B cell (primary cell): ENCODE measurements at regions not wholly inside any gene's neighbourhood (a gene's known extent, or its start where the extent isn't known, plus 50 kb on each side); places are given as distances from the start of the nearest gene placed in this dataset.

ENCODE experiments used
- ATAC-seq: fragments of 200-7000 bp; cut with Tn5 transposase; one replicate; pipeline ENCODE4 v1.10.0; 2021; ENCODE audit warnings: low read depth, mild to moderate bottlenecking, moderate number of reproducible peaks, moderate library complexity
- CTCF ChIA-PET: fragments of 350-600 bp; sonication (Branson Sonifier 250); formaldehyde crosslinking; loops from one replicate; lab custom pipeline; 2021; ENCODE audit warnings: antibody characterized with exemption, inconsistent platforms; lab: Charles Lee
- POLR2A ChIA-PET: fragments of 350-600 bp; sonication (Branson Sonifier 250); formaldehyde crosslinking; loops from one replicate; lab custom pipeline; 2021; ENCODE audit warnings: antibody characterized with exemption; lab: Charles Lee
- DNase-seq: peaks from one replicate; pipeline ENCODE4 v3.0.0; 2013
- H2AFZ ChIP-seq: 2 replicates; pipeline ENCODE4 v1.6.1; 2012; ENCODE audit warnings: mild to moderate bottlenecking, low read depth, low read length; ENCODE audit not compliant: insufficient read depth, poor library complexity, severe bottlenecking
- H3K27ac ChIP-seq, 2 donors: 1 replicate in 1 of 2; 2 replicates in 1 of 2; pipeline ENCODE4 v1.5.1; 2012 to 2013; ENCODE audit warnings: low read length in 2 of 2, mild to moderate bottlenecking in 2 of 2, moderate library complexity in 1 of 2
- H3K27me3 ChIP-seq, 4 experiments: fragments of 200-600 bp in 1 of 4; sonication (generic) in 1 of 4; replicated peaks in 1 of 4; 1 replicate in 2 of 4; 2 replicates in 2 of 4; pipeline versions ENCODE4 v1.6.1 to v1.7.0; 2013 to 2016; ENCODE audit warnings: low read length in 3 of 4, mild to moderate bottlenecking in 2 of 4, mixed read lengths in 1 of 4, moderate library complexity in 1 of 4; ENCODE audit not compliant: insufficient read depth in 4 of 4, control insufficient read depth in 3 of 4; ENCODE audit errors: control extremely low read depth in 1 of 4
- H3K36me3 ChIP-seq, 2 experiments: replicated peaks in 1 of 2; 1 replicate in 1 of 2; 2 replicates in 1 of 2; pipeline versions ENCODE4 v1.6.1 to v1.7.1; 2013; ENCODE audit warnings: low read length in 1 of 2; ENCODE audit not compliant: insufficient read depth in 2 of 2, control insufficient read depth in 1 of 2; ENCODE audit errors: control extremely low read depth in 1 of 2, extremely low read depth in 1 of 2
- H3K4me1 ChIP-seq, 2 donors: fragments of 200-600 bp in 1 of 2; sonication (generic) in 1 of 2; 1 replicate in 1 of 2; 2 replicates in 1 of 2; pipeline versions ENCODE4 v1.5.1 to v1.6.1; 2013 to 2017; ENCODE audit warnings: low read length in 2 of 2; ENCODE audit not compliant: control insufficient read depth in 2 of 2, insufficient read depth in 2 of 2
- H3K4me2 ChIP-seq: replicated peaks from 2 replicates; pipeline ENCODE3; 2012; ENCODE audit warnings: mild to moderate bottlenecking, low read depth, low read length; ENCODE audit not compliant: poor library complexity, severe bottlenecking
- H3K4me3 ChIP-seq, 5 experiments: fragments of 200-600 bp in 1 of 5; sonication (generic) in 1 of 5; 1 replicate in 3 of 5; 2 replicates in 2 of 5; pipeline versions ENCODE4 v1.5.1 to v1.7.0; 2011 to 2016; ENCODE audit warnings: low read length in 4 of 5, mild to moderate bottlenecking in 4 of 5, low read depth in 2 of 5, control low read depth in 1 of 5, moderate library complexity in 1 of 5; ENCODE audit not compliant: insufficient read depth in 1 of 5; ENCODE audit errors: control extremely low read depth in 1 of 5, extremely low read depth in 1 of 5
- H3K79me2 ChIP-seq: fragments of 200-600 bp; sonication (generic); one replicate; pipeline ENCODE4 v1.6.0; 2016; ENCODE audit warnings: low read length; ENCODE audit not compliant: control insufficient read depth, insufficient read depth
- H3K9ac ChIP-seq: fragments of 200-600 bp; sonication (generic); 2 replicates; pipeline ENCODE4 v1.6.1; 2017; ENCODE audit warnings: mild to moderate bottlenecking, low read length, moderate library complexity
- H3K9me3 ChIP-seq, 3 donors: one replicate each; pipeline versions ENCODE4 v1.6.1 to v1.7.1; 2013; ENCODE audit warnings: low read length in 2 of 3; ENCODE audit not compliant: control insufficient read depth in 2 of 3, insufficient read depth in 1 of 3; ENCODE audit errors: control extremely low read depth in 1 of 3
- H4K20me1 ChIP-seq: 2 replicates; pipeline ENCODE4 v1.6.0; 2012; ENCODE audit warnings: mild to moderate bottlenecking, low read length; ENCODE audit not compliant: insufficient read depth, control insufficient read depth, poor library complexity, severe bottlenecking
- H3K27ac Mint-ChIP-seq: one replicate; pipeline ENCODE4 v1.8.0; 2021; ENCODE audit warnings: mixed read lengths
- H3K27me3 Mint-ChIP-seq: one replicate; pipeline ENCODE4 v1.8.0; 2021; ENCODE audit warnings: mixed read lengths
- H3K4me1 Mint-ChIP-seq: one replicate; pipeline ENCODE4 v1.8.0; 2021; ENCODE audit warnings: mixed read lengths
- H3K4me3 Mint-ChIP-seq: one replicate; pipeline ENCODE4 v1.8.0; 2021; ENCODE audit warnings: mixed read lengths
- H3K9me3 Mint-ChIP-seq: one replicate; pipeline ENCODE4 v1.8.0; 2022; ENCODE audit warnings: mixed read lengths; ENCODE audit not compliant: insufficient read depth
- CTCF ChIP-seq: fragments of 200-600 bp; IDR thresholded peaks from one replicate; pipeline ENCODE4 v1.8.0; 2022; ENCODE audit warnings: antibody characterized with exemption, mild to moderate bottlenecking
- EZH2 ChIP-seq: IDR thresholded peaks from 2 replicates; pipeline ENCODE4 v1.6.1; 2012; ENCODE audit warnings: borderline replicate concordance, low read depth, mild to moderate bottlenecking, moderate library complexity, low read length; ENCODE audit not compliant: insufficient read depth, poor library complexity, severe bottlenecking
- WGBS: methylation state at CpG from one replicate; pipeline ENCODE4 v1.1.5; 2013; ENCODE audit warnings: missing lambda C conversion rate; ENCODE audit not compliant: insufficient coverage; 5-methylcytosine and 5-hydroxymethylcytosine counted together
- intact Hi-C: fragments of 100-400 bp; cut with micrococcal nuclease; formaldehyde crosslinking; loops from one replicate; pipeline ENCODE4 v1.10.0; 2022

GRCh38 chr1:117734403-117734802, 128.6 kb downstream of the TENT5C start:
- Histone ChIP-seq H3K27me3 (no peaks in the 10 kb centered on the region), H3K4me2 (peak overlapping the region; percentile 72), H3K9ac (no peak overlapping the region), H2AFZ (peak overlapping the region; percentile 91), H3K4me1 (peaks cover 12% of the 10 kb centered on the region in 2 donors), H4K20me1 (no peaks in the 10 kb centered on the region), H3K4me3 (peak overlapping the region in 1 of 5 experiments; percentile 79), H3K27ac (peak overlapping the region in 1 of 2 donors; percentile 78), H3K9me3 (no peaks in the 10 kb centered on the region), H3K79me2 (no peaks in the 10 kb centered on the region), H3K36me3 (no peaks in the 10 kb centered on the region)
- POLR2A ChIA-PET = no interaction called here
- H3K9me3 Mint-ChIP-seq = no peaks in the 10 kb centered on the region
- DNase-seq = no peak
- peak overlapping the region; percentile 58 for H3K4me3 Mint-ChIP-seq
- CTCF ChIA-PET = interaction anchor here (0.7 to 4.1 kb wide), 5 partner anchors 19 to 200 kb away, joined by 3 to 14 read pairs (median 5); no protein-coding TSS in a partner anchor
- peaks cover 14% of the 10 kb centered on the region for H3K4me1 Mint-ChIP-seq
- no peak for ATAC-seq
- no peak for TF ChIP-seq CTCF
- no peak for TF ChIP-seq EZH2
- no peaks in the 10 kb centered on the region for H3K27me3 Mint-ChIP-seq
- peak overlapping the region; percentile 79 for H3K27ac Mint-ChIP-seq
- WGBS = 67% methylated on average over 3 of the region's 3 CpGs
- intact Hi-C loops = no loop called here

- peak overlapping the region; percentile 42 to 78 for H3K27ac ChIP-seq
- no peaks in the 10 kb centered on the region for H3K27me3 Mint-ChIP-seq
- POLR2A ChIA-PET = no interaction called here
Measured at GRCh38 chr1:117735045-117735992, 129.5 kb downstream of the TENT5C start.

More at GRCh38 chr1:117735045-117735992, 129.5 kb downstream of the TENT5C start:
- CTCF ChIA-PET = interaction anchor here (1.2 to 4.1 kb wide), 6 partner anchors 18 to 201 kb away, joined by 4 to 19 read pairs (median 12); no protein-coding TSS in a partner anchor
- H3K9me3 ChIP-seq = no peaks in the 10 kb centered on the region
- DNase-seq = peak; percentile 61
- Mint-ChIP-seq H3K4me1 (peaks cover 14% of the 10 kb centered on the region), H3K4me3 (peak overlapping the region; percentile 88), H3K9me3 (no peaks in the 10 kb centered on the region), H3K27ac (peak overlapping the region; percentile 91)
- peak overlapping the region; percentile 91 for H2AFZ ChIP-seq
- peaks cover 12% of the 10 kb centered on the region in 2 donors for H3K4me1 ChIP-seq
- no peak for TF ChIP-seq CTCF
- no peak for TF ChIP-seq EZH2
- intact Hi-C loops = loop anchor here (5.0 kb wide), 1 partner anchor 128 kb away; the partner anchor contains the start of gene TENT5C
- H3K36me3 ChIP-seq = no peaks in the 10 kb centered on the region
- H3K9ac ChIP-seq = peak overlapping the region; percentile 74
- H4K20me1 ChIP-seq = no peaks in the 10 kb centered on the region
- ATAC-seq = peak; percentile 57
- no peaks in the 10 kb centered on the region for H3K27me3 ChIP-seq
- peak overlapping the region; percentile 72 for H3K4me2 ChIP-seq
- no CpG with 5 or more reads among the region's 2 CpGs for WGBS
- H3K79me2 ChIP-seq = no peaks in the 10 kb centered on the region
- H3K4me3 ChIP-seq = peak overlapping the region; percentile 6 to 79 (median 41)
